ENCODE measurements at regions not wholly inside any gene's neighbourhood (a gene's known extent, or its start where the extent isn't known, plus 50 kb on each side); places are given as distances from the start of the nearest gene placed in this dataset.

- TF ChIP-seq, protein P1, sequence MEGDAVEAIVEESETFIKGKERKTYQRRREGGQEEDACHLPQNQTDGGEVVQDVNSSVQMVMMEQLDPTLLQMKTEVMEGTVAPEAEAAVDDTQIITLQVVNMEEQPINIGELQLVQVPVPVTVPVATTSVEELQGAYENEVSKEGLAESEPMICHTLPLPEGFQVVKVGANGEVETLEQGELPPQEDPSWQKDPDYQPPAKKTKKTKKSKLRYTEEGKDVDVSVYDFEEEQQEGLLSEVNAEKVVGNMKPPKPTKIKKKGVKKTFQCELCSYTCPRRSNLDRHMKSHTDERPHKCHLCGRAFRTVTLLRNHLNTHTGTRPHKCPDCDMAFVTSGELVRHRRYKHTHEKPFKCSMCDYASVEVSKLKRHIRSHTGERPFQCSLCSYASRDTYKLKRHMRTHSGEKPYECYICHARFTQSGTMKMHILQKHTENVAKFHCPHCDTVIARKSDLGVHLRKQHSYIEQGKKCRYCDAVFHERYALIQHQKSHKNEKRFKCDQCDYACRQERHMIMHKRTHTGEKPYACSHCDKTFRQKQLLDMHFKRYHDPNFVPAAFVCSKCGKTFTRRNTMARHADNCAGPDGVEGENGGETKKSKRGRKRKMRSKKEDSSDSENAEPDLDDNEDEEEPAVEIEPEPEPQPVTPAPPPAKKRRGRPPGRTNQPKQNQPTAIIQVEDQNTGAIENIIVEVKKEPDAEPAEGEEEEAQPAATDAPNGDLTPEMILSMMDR (IDR thresholded peaks at IDR 0.05): no peak
- no peak for TF ChIP-seq POLR2A (IDR thresholded peaks at IDR 0.05)
Observed at GRCh38 chr6:44047801-44048200, 79.5 kb downstream of the MRPL14 start.

Measured in esophagus squamous epithelium (tissue), 4 donors.